OCI-LY7 (cell line): ENCODE measurements at regions not wholly inside any gene's neighbourhood (a gene's known extent, or its start where the extent isn't known, plus 50 kb on each side); places are given as distances from the start of the nearest gene placed in this dataset.

Experiments
- BruUV-seq: library from RNA; stranded (reverse); fragments of 400-500 nt; replicated peaks from 2 replicates; lab custom pipeline; 2021; lab: Mats Ljungman, UMichigan
- CTCF ChIA-PET: fragments of 300-600 bp; sonication (Branson Sonifier 250); formaldehyde crosslinking; loops from one replicate; lab custom pipeline; 2022; ENCODE audit warnings: antibody characterized with exemption; ENCODE audit not compliant: unreplicated experiment; lab: Charles Lee
- POLR2A ChIA-PET: fragments of 300-600 bp; sonication (Branson Sonifier 250); formaldehyde crosslinking; loops from one replicate; lab custom pipeline; 2022; ENCODE audit warnings: antibody characterized with exemption; lab: Charles Lee
- DNase-seq: peaks from one replicate; pipeline ENCODE4 v3.0.0-alpha.2; 2015; ENCODE audit warnings: low spot score
- H2AFZ ChIP-seq: fragments of 200-600 bp; sonication (generic), shearing (Covaris generic); 2 replicates; pipeline ENCODE4 v1.6.1; 2014; ENCODE audit warnings: mild to moderate bottlenecking, antibody characterized with exemption, low read length, moderate library complexity
- H3K27ac ChIP-seq: fragments of 200-600 bp; sonication (generic); 2 replicates; pipeline ENCODE4 v1.5.1; 2014; ENCODE audit warnings: mixed run types, low read depth, mild to moderate bottlenecking, moderate library complexity, low read length, inconsistent platforms; ENCODE audit not compliant: poor library complexity, severe bottlenecking
- H3K36me3 ChIP-seq: fragments of 200-600 bp; sonication (generic); 2 replicates; pipeline ENCODE4 v1.6.1; 2014; ENCODE audit warnings: mild to moderate bottlenecking, antibody characterized with exemption, low read length, moderate library complexity, mixed read lengths; ENCODE audit not compliant: insufficient read depth
- H3K4me1 ChIP-seq: fragments of 200-600 bp; sonication (generic); 2 replicates; pipeline ENCODE4 v1.5.1; 2014; ENCODE audit warnings: mild to moderate bottlenecking, low read length; ENCODE audit not compliant: insufficient read depth, poor library complexity, severe bottlenecking
- H3K4me2 ChIP-seq: fragments of 200-600 bp; sonication (generic); 2 replicates; pipeline ENCODE4 v1.6.1; 2014; ENCODE audit warnings: mild to moderate bottlenecking, low read length
- H3K4me3 ChIP-seq: fragments of 200-600 bp; sonication (generic); 2 replicates; pipeline ENCODE4 v1.5.1; 2014; ENCODE audit warnings: mild to moderate bottlenecking, low read depth, low read length; ENCODE audit not compliant: poor library complexity, severe bottlenecking
- H3K79me2 ChIP-seq: fragments of 200-600 bp; sonication (generic); 2 replicates; pipeline ENCODE4 v1.6.1; 2016; ENCODE audit warnings: low read depth, mild to moderate bottlenecking, low read length, moderate library complexity, mixed read lengths; ENCODE audit not compliant: insufficient read depth
- H3K9me2 ChIP-seq: fragments of 200-600 bp; sonication (generic); 2 replicates; pipeline ENCODE4 v1.6.1; 2016; ENCODE audit warnings: mild to moderate bottlenecking, low read length, mixed read lengths; ENCODE audit not compliant: insufficient read depth
- H3K9me3 ChIP-seq: fragments of 200-600 bp; sonication (generic); 2 replicates; pipeline ENCODE4 v1.6.1; 2014; ENCODE audit warnings: mild to moderate bottlenecking, mixed run types, low read length, mixed read lengths
- H4K20me1 ChIP-seq: fragments of 200-600 bp; sonication (generic); 2 replicates; pipeline ENCODE4 v1.6.1; 2014; ENCODE audit warnings: mild to moderate bottlenecking, antibody characterized with exemption, low read length, moderate library complexity, mixed read lengths; ENCODE audit not compliant: insufficient read depth
- EZH2phosphoT487 ChIP-seq: fragments of 200-600 bp; sonication (generic); IDR thresholded peaks from 2 replicates; pipeline ENCODE4 v1.6.1; 2018; ENCODE audit warnings: low read depth, borderline replicate concordance, mild to moderate bottlenecking, mixed run types, antibody characterized with exemption, low read length, moderate library complexity, mixed read lengths
- intact Hi-C: fragments of 100-400 bp; cut with micrococcal nuclease; formaldehyde crosslinking; loops from one replicate; pipeline ENCODE4 v1.10.0; 2022; ENCODE audit not compliant: unreplicated experiment
- TF ChIP-seq, protein P1 (sequence below): fragments of 200-600 bp; sonication (generic); conservative IDR thresholded peaks from 2 replicates; pipeline ENCODE4 v1.5.1; 2014; ENCODE audit warnings: mild to moderate bottlenecking, antibody characterized with exemption, low read length, moderate library complexity, mixed read lengths

DNA sequence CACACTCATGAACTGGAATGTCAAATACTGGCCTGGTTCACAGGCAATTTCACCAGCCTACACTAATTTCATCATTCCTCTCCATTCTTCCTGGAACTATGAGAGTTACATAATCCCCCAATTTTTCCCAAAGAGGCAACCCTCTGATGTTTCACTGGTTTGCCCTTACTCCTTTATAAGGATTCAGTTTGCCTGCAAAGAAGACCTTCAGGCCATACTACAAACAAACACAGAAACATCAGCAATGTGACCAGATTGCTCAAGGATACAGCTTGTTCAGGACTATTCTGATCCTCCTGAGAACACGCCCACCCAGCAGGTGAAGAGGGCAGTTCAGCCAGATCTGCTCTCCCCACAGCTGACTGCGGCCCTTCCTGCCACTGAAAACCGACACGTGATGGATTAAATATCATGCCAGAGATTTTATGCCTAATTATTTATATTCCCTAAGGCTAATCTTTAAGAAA is 215.5 kb downstream of the ETAA1 start:
- BruUV-seq = no TSS peak
- no peak for TF ChIP-seq EZH2phosphoT487
- TF ChIP-seq, protein P1, sequence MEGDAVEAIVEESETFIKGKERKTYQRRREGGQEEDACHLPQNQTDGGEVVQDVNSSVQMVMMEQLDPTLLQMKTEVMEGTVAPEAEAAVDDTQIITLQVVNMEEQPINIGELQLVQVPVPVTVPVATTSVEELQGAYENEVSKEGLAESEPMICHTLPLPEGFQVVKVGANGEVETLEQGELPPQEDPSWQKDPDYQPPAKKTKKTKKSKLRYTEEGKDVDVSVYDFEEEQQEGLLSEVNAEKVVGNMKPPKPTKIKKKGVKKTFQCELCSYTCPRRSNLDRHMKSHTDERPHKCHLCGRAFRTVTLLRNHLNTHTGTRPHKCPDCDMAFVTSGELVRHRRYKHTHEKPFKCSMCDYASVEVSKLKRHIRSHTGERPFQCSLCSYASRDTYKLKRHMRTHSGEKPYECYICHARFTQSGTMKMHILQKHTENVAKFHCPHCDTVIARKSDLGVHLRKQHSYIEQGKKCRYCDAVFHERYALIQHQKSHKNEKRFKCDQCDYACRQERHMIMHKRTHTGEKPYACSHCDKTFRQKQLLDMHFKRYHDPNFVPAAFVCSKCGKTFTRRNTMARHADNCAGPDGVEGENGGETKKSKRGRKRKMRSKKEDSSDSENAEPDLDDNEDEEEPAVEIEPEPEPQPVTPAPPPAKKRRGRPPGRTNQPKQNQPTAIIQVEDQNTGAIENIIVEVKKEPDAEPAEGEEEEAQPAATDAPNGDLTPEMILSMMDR = no peak
- H4K20me1 ChIP-seq = no peaks in the 10 kb centered on the region

GRCh38 chr2:67613227-67613626 is 216.1 kb downstream of the ETAA1 start:
- Histone ChIP-seq H3K4me1 (no peaks in the 10 kb centered on the region), H3K4me2 (no peak overlapping the region), H3K36me3 (no peaks in the 10 kb centered on the region), H3K79me2 (no peaks in the 10 kb centered on the region), H3K9me2 (no peaks in the 10 kb centered on the region), H3K4me3 (no peak overlapping the region), H4K20me1 (no peaks in the 10 kb centered on the region), H3K27ac (no peak overlapping the region), H2AFZ (no peak overlapping the region), H3K9me3 (no peaks in the 10 kb centered on the region)
- intact Hi-C loops = no loop called here
- TF ChIP-seq, protein P1 = no peak
- TF ChIP-seq EZH2phosphoT487 = no peak
- no TSS peak for BruUV-seq
- DNase-seq = no peak
- ChIA-PET POLR2A (interaction anchor here (0.7 kb wide), 1 partner anchor 426 kb away, joined by 7 read pairs; no protein-coding TSS in a partner anchor), CTCF (no interaction called here)

More for the DNA sequence above, 215.5 kb downstream of the ETAA1 start:
- no peaks in the 10 kb centered on the region for H3K9me2 ChIP-seq
- POLR2A ChIA-PET = interaction anchor here (0.7 kb wide), 1 partner anchor 426 kb away, joined by 7 read pairs; no protein-coding TSS in a partner anchor
- no peak overlapping the region for H3K27ac ChIP-seq
- CTCF ChIA-PET = no interaction called here
- H3K4me2 ChIP-seq = no peak overlapping the region
- H2AFZ ChIP-seq = no peak overlapping the region
- no peaks in the 10 kb centered on the region for H3K9me3 ChIP-seq
- H3K79me2 ChIP-seq = no peaks in the 10 kb centered on the region
- no peak for DNase-seq
- intact Hi-C loops = no loop called here
- H3K4me1 ChIP-seq = no peaks in the 10 kb centered on the region
- H3K36me3 ChIP-seq = no peaks in the 10 kb centered on the region
- no peak overlapping the region for H3K4me3 ChIP-seq

GRCh38 chr2:67614454-67614853 is 217.3 kb downstream of the ETAA1 start:
- CTCF ChIA-PET = no interaction called here
- no peak overlapping the region for H3K27ac ChIP-seq
- H3K4me2 ChIP-seq = no peak overlapping the region
- intact Hi-C loops = no loop called here
- H3K9me2 ChIP-seq = no peaks in the 10 kb centered on the region
- no peak for TF ChIP-seq EZH2phosphoT487
- TF ChIP-seq, protein P1 = no peak
- no peaks in the 10 kb centered on the region for H3K9me3 ChIP-seq
- BruUV-seq = no TSS peak
- DNase-seq = no peak
- H2AFZ ChIP-seq = no peak overlapping the region
- no peaks in the 10 kb centered on the region for H3K4me1 ChIP-seq
- no peaks in the 10 kb centered on the region for H3K36me3 ChIP-seq
- H3K4me3 ChIP-seq = no peak overlapping the region
- no peaks in the 10 kb centered on the region for H4K20me1 ChIP-seq
- no peaks in the 10 kb centered on the region for H3K79me2 ChIP-seq
- POLR2A ChIA-PET = no interaction called here
